ENCODE measurements at regions not wholly inside any gene's neighbourhood (a gene's known extent, or its start where the extent isn't known, plus 50 kb on each side); places are given as distances from the start of the nearest gene placed in this dataset.
"Not testable (repeated sequence)": the region's sequence is repeated elsewhere in the genome, so short reads cannot be mapped to it uniquely, and the experiment has no call there.

- TF ChIP-seq TCF7L2 (IDR thresholded peaks at IDR 0.05; ENCODE audit: low read depth, low read length) (no peak), SIN3A (IDR thresholded peaks at IDR 0.05; ENCODE audit: borderline replicate concordance, insufficient read depth, low read depth, low read length) (no peak), POLR2AphosphoS5 (IDR thresholded peaks at IDR 0.05; ENCODE audit: low read depth, low read length) (no peak), CTCF (IDR thresholded peaks at IDR 0.05) (no peak), REST (IDR thresholded peaks at IDR 0.05; ENCODE audit: insufficient read depth in 1 of 2, low read depth in 2 of 2, low read length in 1 of 2) (no peak)
- intact Hi-C loops (cut with micrococcal nuclease; ENCODE audit: unreplicated experiment) = no loop called here
- BruUV-seq (replicated peaks) = no TSS peak
- in situ Hi-C loops (cut with HindIII; ENCODE audit: low pct_unique_long_range_greater_than_20kb, low sequenced_read_pairs) = no loop called here
- Histone ChIP-seq H3K4me1 (ENCODE audit: control insufficient read depth, insufficient read depth, low read length) (no peaks in the 10 kb centered on the region), H3K36me3 (ENCODE audit: control insufficient read depth, insufficient read depth, low read length) (no peaks in the 10 kb centered on the region), H3K27ac (ENCODE audit: low read length) (no peak overlapping the region), H3K4me3 (ENCODE audit: low read depth in 2 of 2, low read length in 2 of 2) (no peak overlapping the region), H3K9me3 (ENCODE audit: control insufficient read depth, insufficient read depth, low read depth, low read length) (peaks cover 3% of the 10 kb centered on the region; the same call in 1 of the 2 replicates), H3K27me3 (ENCODE audit: control insufficient read depth, insufficient read depth, low read length) (no peaks in the 10 kb centered on the region)
- DNase-seq (ENCODE audit: low read depth, low spot score) = no peak
- POLR2A ChIA-PET = no interaction called here
- CTCF ChIA-PET = no interaction called here
- ATAC-seq = no peak
Measured at GRCh38 chr3:139151530-139151929, 106.8 kb upstream of the PRR23C start.

GRCh38 chr3:139153434-139153833, 108.7 kb upstream of the PRR23C start:
- H3K9me3 ChIP-seq (ENCODE audit: control insufficient read depth, insufficient read depth, low read depth, low read length); POLR2A ChIA-PET; H3K36me3 ChIP-seq (ENCODE audit: control insufficient read depth, insufficient read depth, low read length); ATAC-seq; BruUV-seq (replicated peaks); in situ Hi-C loops (cut with HindIII; ENCODE audit: low pct_unique_long_range_greater_than_20kb, low sequenced_read_pairs); CTCF ChIA-PET; intact Hi-C loops (cut with micrococcal nuclease; ENCODE audit: unreplicated experiment); H3K4me3 ChIP-seq (ENCODE audit: low read depth in 2 of 2, low read length in 2 of 2); H3K27ac ChIP-seq (ENCODE audit: low read length); DNase-seq (ENCODE audit: low read depth, low spot score); H3K4me1 ChIP-seq (ENCODE audit: control insufficient read depth, insufficient read depth, low read length); H3K27me3 ChIP-seq (ENCODE audit: control insufficient read depth, insufficient read depth, low read length): not testable (repeated sequence)

GRCh38 chr3:139157161-139157932, 112.7 kb upstream of the PRR23C start:
- Histone ChIP-seq H3K27ac (ENCODE audit: low read length) (no peak overlapping the region), H3K9me3 (ENCODE audit: control insufficient read depth, insufficient read depth, low read depth, low read length) (no peaks in the 10 kb centered on the region), H3K4me3 (ENCODE audit: low read depth in 2 of 2, low read length in 2 of 2) (no peak overlapping the region), H3K36me3 (ENCODE audit: control insufficient read depth, insufficient read depth, low read length) (no peaks in the 10 kb centered on the region), H3K4me1 (ENCODE audit: control insufficient read depth, insufficient read depth, low read length) (no peaks in the 10 kb centered on the region), H3K27me3 (ENCODE audit: control insufficient read depth, insufficient read depth, low read length) (no peaks in the 10 kb centered on the region; the same call in 1 of the 2 replicates)
- intact Hi-C loops (cut with micrococcal nuclease; ENCODE audit: unreplicated experiment) = no loop called here
- DNase-seq (ENCODE audit: low read depth, low spot score) (no peak), ATAC-seq (no peak)
- in situ Hi-C loops (cut with HindIII; ENCODE audit: low pct_unique_long_range_greater_than_20kb, low sequenced_read_pairs) = no loop called here
- ChIA-PET CTCF (no interaction called here), POLR2A (interaction anchor here (0.6 kb wide), 1 partner anchor 280 kb away, joined by 10 read pairs; no protein-coding TSS in a partner anchor)
- TF ChIP-seq TCF7L2 (IDR thresholded peaks at IDR 0.05; ENCODE audit: low read depth, low read length) (no peak), SIN3A (IDR thresholded peaks at IDR 0.05; ENCODE audit: borderline replicate concordance, insufficient read depth, low read depth, low read length) (no peak), POLR2AphosphoS5 (IDR thresholded peaks at IDR 0.05; ENCODE audit: low read depth, low read length) (no peak), CTCF (IDR thresholded peaks at IDR 0.05) (no peak), REST (IDR thresholded peaks at IDR 0.05; ENCODE audit: insufficient read depth in 1 of 2, low read depth in 2 of 2, low read length in 1 of 2) (no peak)
- no TSS peak for BruUV-seq (replicated peaks)

Measured in Panc1 (cell line).